ENCODE measurements at regions not wholly inside any gene's neighbourhood (a gene's known extent, or its start where the extent isn't known, plus 50 kb on each side); places are given as distances from the start of the nearest gene placed in this dataset.

- DNase-seq = no peak
- Histone ChIP-seq H3K4me3 (no peak overlapping the region), H3K27ac (no peak overlapping the region), H3K36me3 (no peaks in the 10 kb centered on the region), H3K27me3 (replicated peaks in 1 of 7) (peaks cover 0 to 17% (median 0%) of the 10 kb centered on the region in 7 donors), H3K4me1 (peaks cover 0 to 21% (median 12%) of the 10 kb centered on the region in 6 donors), H3K9me3 (peaks cover 0 to 9% (median 0%) of the 10 kb centered on the region in 8 donors)
- intact Hi-C loops (cut with DNase I; ENCODE audit: low total_unique reads) = no loop called here
- TF ChIP-seq CTCF (IDR thresholded peaks at IDR 0.05 in 8 of 11, conservative IDR thresholded peaks at IDR 0.05 in 3 of 11) (no peak), POLR2A (IDR thresholded peaks at IDR 0.05) (no peak)
Measured at GRCh38 chr9:91120200-91120599, 241.5 kb downstream of the AUH start.

- TF ChIP-seq POLR2A (IDR thresholded peaks at IDR 0.05) = no peak
- TF ChIP-seq POLR2AphosphoS5 (IDR thresholded peaks at IDR 0.05) = no peak
- TF ChIP-seq CTCF (IDR thresholded peaks at IDR 0.05 in 8 of 11, conservative IDR thresholded peaks at IDR 0.05 in 3 of 11) = no peak
- intact Hi-C loops (cut with DNase I; ENCODE audit: low total_unique reads) = no loop called here
- no peak overlapping the region for H3K27ac ChIP-seq
- peaks cover 0 to 10% (median 0%) of the 10 kb centered on the region in 8 donors for H3K9me3 ChIP-seq
- H3K4me3 ChIP-seq = no peak overlapping the region
- peaks cover 0 to 10% (median 0%) of the 10 kb centered on the region in 7 donors for H3K27me3 ChIP-seq (replicated peaks in 1 of 7)
- no peak for DNase-seq
- H3K36me3 ChIP-seq = no peaks in the 10 kb centered on the region
- 75 to 91% (median 86%) methylated on average over 1 of the region's 1 CpG for WGBS, 5 donors
- H3K4me1 ChIP-seq = peaks cover 0 to 18% (median 12%) of the 10 kb centered on the region in 6 donors
Measured at GRCh38 chr9:91122755-91123154, 239.0 kb downstream of the AUH start.

- TF ChIP-seq CTCF (IDR thresholded peaks at IDR 0.05 in 8 of 11, conservative IDR thresholded peaks at IDR 0.05 in 3 of 11) (no peak), POLR2A (IDR thresholded peaks at IDR 0.05) (no peak), POLR2AphosphoS5 (IDR thresholded peaks at IDR 0.05) (no peak)
- WGBS, 5 donors = 88 to 98% (median 93%) methylated on average over 9 to 10 of the region's 10 CpGs
- no peak for DNase-seq
- H3K27ac ChIP-seq = no peak overlapping the region
- no peak overlapping the region for H3K4me3 ChIP-seq
- peaks cover 0 to 10% (median 0%) of the 10 kb centered on the region in 8 donors for H3K9me3 ChIP-seq
- intact Hi-C loops (cut with DNase I; ENCODE audit: low total_unique reads) = no loop called here
- H3K4me1 ChIP-seq = peaks cover 0 to 7% (median 0%) of the 10 kb centered on the region in 6 donors
- no peaks in the 10 kb centered on the region for H3K27me3 ChIP-seq (replicated peaks in 1 of 7)
- H3K36me3 ChIP-seq = no peaks in the 10 kb centered on the region
Measured at GRCh38 chr9:91126761-91127445, 234.8 kb downstream of the AUH start.

GRCh38 chr9:91127653-91128052 is 234.1 kb downstream of the AUH start:
- 43 to 98% (median 97%) methylated on average over 1 of the region's 1 CpG for WGBS, 5 donors
- no peak for DNase-seq
- H3K9me3 ChIP-seq = peaks cover 0 to 10% (median 0%) of the 10 kb centered on the region in 8 donors

More at GRCh38 chr9:91127653-91128052, 234.1 kb downstream of the AUH start:
- H3K36me3 ChIP-seq = no peaks in the 10 kb centered on the region
- H3K4me3 ChIP-seq = no peak overlapping the region
- no peaks in the 10 kb centered on the region for H3K27me3 ChIP-seq (replicated peaks in 1 of 7)
- H3K27ac ChIP-seq = no peak overlapping the region
- intact Hi-C loops (cut with DNase I; ENCODE audit: low total_unique reads) = no loop called here
- peaks cover 0 to 9% (median 0%) of the 10 kb centered on the region in 6 donors for H3K4me1 ChIP-seq
- TF ChIP-seq POLR2AphosphoS5 (IDR thresholded peaks at IDR 0.05) = no peak
- TF ChIP-seq CTCF (IDR thresholded peaks at IDR 0.05 in 8 of 11, conservative IDR thresholded peaks at IDR 0.05 in 3 of 11) = no peak
- no peak for TF ChIP-seq POLR2A (IDR thresholded peaks at IDR 0.05)
